Limb (tissue), 2 donors: ENCODE measurements at regions not wholly inside any gene's neighbourhood (a gene's known extent, or its start where the extent isn't known, plus 50 kb on each side); places are given as distances from the start of the nearest gene placed in this dataset.
"Not testable (repeated sequence)": the region's sequence is repeated elsewhere in the genome, so short reads cannot be mapped to it uniquely, and the experiment has no call there.

ENCODE experiments used
- DNase-seq, 2 donors: peaks; one replicate each; pipeline ENCODE4 v3.0.0-alpha.2; 2016; ENCODE audit errors: extremely low spot score in 2 of 2

- no peak for DNase-seq
These were observed 95.1 kb downstream of the RPAP3 start for GRCh38 chr12:47610686-47611252.

- no peak for DNase-seq
These were observed 96.0 kb downstream of the RPAP3 start for GRCh38 chr12:47609806-47610205.

GRCh38 chr12:47608671-47609070 lies 97.2 kb downstream of the RPAP3 start:
- not testable (repeated sequence) for DNase-seq

- DNase-seq: no peak
These were observed 101.5 kb downstream of the RPAP3 start for GRCh38 chr12:47604221-47604873.

GRCh38 chr12:47602949-47603558 lies 102.8 kb downstream of the RPAP3 start:
- no peak for DNase-seq

GRCh38 chr12:47602325-47602724 lies 103.5 kb downstream of the RPAP3 start:
- no peak for DNase-seq

- no peak for DNase-seq
These were observed 104.8 kb downstream of the RPAP3 start for GRCh38 chr12:47601071-47601470.

GRCh38 chr12:47591795-47592194 lies 114.0 kb downstream of the RPAP3 start:
- no peak for DNase-seq

GRCh38 chr12:47591361-47591791 lies 114.5 kb downstream of the RPAP3 start:
- DNase-seq: no peak

- peak in 1 of 2 donors; percentile 20 for DNase-seq
These were observed 115.0 kb downstream of the RPAP3 start for GRCh38 chr12:47590771-47591360.

- DNase-seq: no peak
These were observed 118.7 kb downstream of the RPAP3 start for GRCh38 chr12:47586952-47587669.

GRCh38 chr12:47585507-47585906 lies 120.3 kb downstream of the RPAP3 start:
- DNase-seq: no peak

- DNase-seq: no peak
These were observed 127.0 kb downstream of the RPAP3 start for GRCh38 chr12:47578836-47579235.

GRCh38 chr12:47577206-47577989 lies 128.4 kb downstream of the RPAP3 start:
- no peak for DNase-seq

GRCh38 chr12:47576289-47576945 lies 129.4 kb downstream of the RPAP3 start:
- DNase-seq: peak in 1 of 2 donors; percentile 42

GRCh38 chr12:47574252-47575021 lies 131.4 kb downstream of the RPAP3 start:
- DNase-seq: no peak

- DNase-seq: no peak
These were observed 132.6 kb downstream of the RPAP3 start for GRCh38 chr12:47573146-47573659.

GRCh38 chr12:47570151-47570550 lies 135.7 kb downstream of the RPAP3 start:
- no peak for DNase-seq

- DNase-seq: no peak
These were observed 143.6 kb downstream of the RPAP3 start for GRCh38 chr12:47562201-47562600.

GRCh38 chr12:47561746-47562145 lies 144.1 kb downstream of the RPAP3 start:
- DNase-seq: no peak
